T-cell (primary cell): ENCODE measurements at regions not wholly inside any gene's neighbourhood (a gene's known extent, or its start where the extent isn't known, plus 50 kb on each side); places are given as distances from the start of the nearest gene placed in this dataset.

Source experiments
- ATAC-seq, 4 experiments: fragments of 200-7000 bp in 3 of 4; fragments of 150-1000 bp in 1 of 4; cut with Tn5 transposase; replicated peaks in 1 of 4; 1 replicate in 3 of 4; 2 replicates in 1 of 4; pipeline ENCODE4 v1.10.0; 2021; ENCODE audit warnings: moderate library complexity in 3 of 4, mild to moderate bottlenecking in 2 of 4, moderate number of reproducible peaks in 1 of 4
- CTCF ChIA-PET, 2 donors: fragments of 300-600 bp; sonication (Branson Sonifier 250); formaldehyde crosslinking; loops; one replicate each; lab custom pipeline; 2022; ENCODE audit warnings: antibody characterized with exemption in 2 of 2; lab: Charles Lee
- POLR2A ChIA-PET, 2 donors: fragments of 300-600 bp; sonication (Branson Sonifier 250); formaldehyde crosslinking; loops; one replicate each; lab custom pipeline; 2022; ENCODE audit warnings: antibody characterized with exemption in 2 of 2; lab: Charles Lee
- DNase-seq, 35 experiments: peaks; one replicate each; pipeline versions ENCODE4 v3.0.0 to v3.0.0-alpha.2; 2013 to 2023
- H3K27ac ChIP-seq: one replicate; pipeline ENCODE4 v1.5.1; 2013; ENCODE audit warnings: low read length
- H3K27me3 ChIP-seq, 2 experiments: replicated peaks in 1 of 2; 1 replicate in 1 of 2; 2 replicates in 1 of 2; pipeline versions ENCODE4 v1.6.1 to v1.7.0; 2013; ENCODE audit warnings: low read length in 1 of 2, mixed read lengths in 1 of 2; ENCODE audit not compliant: control insufficient read depth in 2 of 2, insufficient read depth in 2 of 2; ENCODE audit errors: extremely low read depth in 1 of 2
- H3K36me3 ChIP-seq, 2 donors: 1 replicate in 1 of 2; 2 replicates in 1 of 2; pipeline versions ENCODE4 v1.6.1 to v1.7.0; 2013; ENCODE audit warnings: low read length in 1 of 2; ENCODE audit not compliant: control insufficient read depth in 2 of 2, insufficient read depth in 1 of 2; ENCODE audit errors: extremely low read depth in 1 of 2
- H3K4me1 ChIP-seq, 2 experiments: 1 replicate in 1 of 2; 2 replicates in 1 of 2; pipeline versions ENCODE4 v1.6.1 to v1.7.0; 2013; ENCODE audit warnings: low read length in 2 of 2, mixed read lengths in 1 of 2; ENCODE audit not compliant: insufficient read depth in 2 of 2, control insufficient read depth in 1 of 2; ENCODE audit errors: extremely low read depth in 1 of 2
- H3K4me3 ChIP-seq, 2 donors: 1 replicate in 1 of 2; 2 replicates in 1 of 2; pipeline versions ENCODE4 v1.5.1 to v1.7.0; 2013; ENCODE audit warnings: mild to moderate bottlenecking in 2 of 2, low read length in 1 of 2, moderate library complexity in 1 of 2; ENCODE audit not compliant: control insufficient read depth in 1 of 2; ENCODE audit errors: extremely low read depth in 1 of 2
- H3K9me3 ChIP-seq: 2 replicates; pipeline ENCODE4 v1.7.0; 2013
- H3K27ac Mint-ChIP-seq, 2 donors: one replicate each; pipeline ENCODE4 v1.8.0; 2020 to 2021; ENCODE audit warnings: mild to moderate bottlenecking in 2 of 2, mixed read lengths in 2 of 2
- H3K27me3 Mint-ChIP-seq, 2 donors: one replicate each; pipeline ENCODE4 v1.8.0; 2021 to 2022; ENCODE audit warnings: mixed read lengths in 2 of 2
- H3K36me3 Mint-ChIP-seq: one replicate; pipeline ENCODE4 v1.8.0; 2021; ENCODE audit warnings: mixed read lengths
- H3K4me1 Mint-ChIP-seq, 3 donors: one replicate each; pipeline ENCODE4 v1.8.0; 2020 to 2022; ENCODE audit warnings: mixed read lengths in 3 of 3, mild to moderate bottlenecking in 1 of 3
- H3K4me3 Mint-ChIP-seq, 3 donors: one replicate each; pipeline ENCODE4 v1.8.0; 2020 to 2022; ENCODE audit warnings: mild to moderate bottlenecking in 3 of 3, mixed read lengths in 3 of 3, moderate library complexity in 3 of 3
- H3K9me3 Mint-ChIP-seq, 3 donors: one replicate each; pipeline ENCODE4 v1.8.0; 2020 to 2022; ENCODE audit warnings: mixed read lengths in 3 of 3
- WGBS: methylation state at CpG from one replicate; pipeline ENCODE4 v1.1.5; 2013; ENCODE audit warnings: missing lambda C conversion rate; ENCODE audit not compliant: insufficient coverage; 5-methylcytosine and 5-hydroxymethylcytosine counted together

- Mint-ChIP-seq H3K4me1 (peaks cover 23 to 40% (median 24%) of the 10 kb centered on the region in 3 donors), H3K4me3 (no peak overlapping the region), H3K36me3 (no peaks in the 10 kb centered on the region), H3K27ac (no peak overlapping the region), H3K27me3 (peaks cover 0 to 4% of the 10 kb centered on the region in 2 donors), H3K9me3 (no peaks in the 10 kb centered on the region)
- H3K27me3 ChIP-seq: no peaks in the 10 kb centered on the region
- no peaks in the 10 kb centered on the region for H3K9me3 ChIP-seq
- ATAC-seq: no peak
- no peak overlapping the region for H3K27ac ChIP-seq
- no peaks in the 10 kb centered on the region for H3K36me3 ChIP-seq
- no peak for DNase-seq
- no peak overlapping the region for H3K4me3 ChIP-seq
- peaks cover 4 to 18% of the 10 kb centered on the region in 2 experiments for H3K4me1 ChIP-seq
- POLR2A ChIA-PET: no interaction called here
- CTCF ChIA-PET: no interaction called here
Observed at GRCh38 chr2:7502336-7502735, 585.1 kb downstream of the RNF144A start.

GRCh38 chr2:7508296-7508943, 591.2 kb downstream of the RNF144A start:
- ChIA-PET CTCF (no interaction called here), POLR2A (no interaction called here)
- no peaks in the 10 kb centered on the region for H3K9me3 ChIP-seq
- H3K4me3 Mint-ChIP-seq: no peak overlapping the region
- H3K36me3 ChIP-seq: no peaks in the 10 kb centered on the region
- H3K27ac Mint-ChIP-seq: no peak overlapping the region
- 82% methylated on average over 3 of the region's 4 CpGs for WGBS
- DNase-seq (no peak), ATAC-seq (no peak)
- no peaks in the 10 kb centered on the region for H3K27me3 ChIP-seq
- H3K27me3 Mint-ChIP-seq: no peaks in the 10 kb centered on the region
- peaks cover 0 to 2% of the 10 kb centered on the region in 2 experiments for H3K4me1 ChIP-seq
- H3K4me1 Mint-ChIP-seq: peaks cover 2 to 17% (median 10%) of the 10 kb centered on the region in 3 donors
- peaks cover 0 to 8% (median 6%) of the 10 kb centered on the region in 3 donors for H3K9me3 Mint-ChIP-seq
- no peaks in the 10 kb centered on the region for H3K36me3 Mint-ChIP-seq
- H3K27ac ChIP-seq: no peak overlapping the region
- no peak overlapping the region for H3K4me3 ChIP-seq

- CTCF ChIA-PET: no interaction called here
- Mint-ChIP-seq H3K27ac (no peak overlapping the region), H3K27me3 (no peaks in the 10 kb centered on the region), H3K4me3 (no peak overlapping the region), H3K36me3 (no peaks in the 10 kb centered on the region), H3K4me1 (peaks cover 12 to 25% (median 24%) of the 10 kb centered on the region in 3 donors), H3K9me3 (peaks cover 0 to 8% (median 6%) of the 10 kb centered on the region in 3 donors)
- H3K27ac ChIP-seq: no peak overlapping the region
- H3K4me3 ChIP-seq: no peak overlapping the region
- no peak for ATAC-seq
- POLR2A ChIA-PET: interaction anchor here in 1 of 2 donors (1.0 kb wide), 1 partner anchor 1171 kb away, joined by 4 read pairs; no protein-coding TSS in a partner anchor
- H3K4me1 ChIP-seq: peaks cover 0 to 5% of the 10 kb centered on the region in 2 experiments
- no peaks in the 10 kb centered on the region for H3K36me3 ChIP-seq
- WGBS: 91% methylated on average over 3 of the region's 4 CpGs
- no peaks in the 10 kb centered on the region for H3K27me3 ChIP-seq
- DNase-seq: no peak
- no peaks in the 10 kb centered on the region for H3K9me3 ChIP-seq
Observed at GRCh38 chr2:7510353-7510752, 593.1 kb downstream of the RNF144A start.

GRCh38 chr2:7513834-7514233, 596.6 kb downstream of the RNF144A start:
- 92% methylated on average over 2 of the region's 3 CpGs for WGBS
- POLR2A ChIA-PET: no interaction called here
- H3K36me3 ChIP-seq: no peaks in the 10 kb centered on the region
- ATAC-seq (no peak), DNase-seq (no peak)
- no peaks in the 10 kb centered on the region for H3K27me3 ChIP-seq
- no peak overlapping the region for H3K27ac ChIP-seq
- Mint-ChIP-seq H3K9me3 (peaks cover 0 to 8% (median 6%) of the 10 kb centered on the region in 3 donors), H3K27ac (no peak overlapping the region), H3K4me3 (no peak overlapping the region), H3K36me3 (no peaks in the 10 kb centered on the region), H3K4me1 (peaks cover 38 to 43% (median 42%) of the 10 kb centered on the region in 3 donors), H3K27me3 (no peaks in the 10 kb centered on the region)
- H3K4me3 ChIP-seq: no peak overlapping the region
- peaks cover 2 to 21% of the 10 kb centered on the region in 2 experiments for H3K4me1 ChIP-seq
- CTCF ChIA-PET: no interaction called here
- no peaks in the 10 kb centered on the region for H3K9me3 ChIP-seq

- CTCF ChIA-PET: no interaction called here
- Mint-ChIP-seq H3K9me3 (peaks cover 0 to 2% (median 2%) of the 10 kb centered on the region in 3 donors), H3K27me3 (no peaks in the 10 kb centered on the region), H3K4me1 (peaks cover 40 to 43% (median 42%) of the 10 kb centered on the region in 3 donors), H3K4me3 (peak overlapping the region in 1 of 3 donors; percentile 33), H3K27ac (peak overlapping the region; percentile 73 to 85), H3K36me3 (no peaks in the 10 kb centered on the region)
- Histone ChIP-seq H3K36me3 (no peaks in the 10 kb centered on the region), H3K27me3 (no peaks in the 10 kb centered on the region), H3K4me3 (no peak overlapping the region), H3K27ac (no peak overlapping the region), H3K4me1 (peaks cover 2 to 21% of the 10 kb centered on the region in 2 experiments), H3K9me3 (no peaks in the 10 kb centered on the region)
- peak in 1 of 35 experiments; percentile 17 for DNase-seq
- peak in 2 of 4 experiments; percentile 35 to 52 for ATAC-seq
- POLR2A ChIA-PET: no interaction called here
Observed at GRCh38 chr2:7515327-7515726, 598.1 kb downstream of the RNF144A start.

- no CpG with 5 or more reads among the region's 2 CpGs for WGBS
Observed at GRCh38 chr2:7516484-7517063, 599.4 kb downstream of the RNF144A start.

More at GRCh38 chr2:7516484-7517063, 599.4 kb downstream of the RNF144A start:
- Mint-ChIP-seq H3K9me3 (no peaks in the 10 kb centered on the region), H3K4me1 (peaks cover 40 to 45% (median 41%) of the 10 kb centered on the region in 3 donors), H3K27ac (peak overlapping the region; percentile 92 to 98), H3K36me3 (no peaks in the 10 kb centered on the region), H3K4me3 (peak overlapping the region in 1 of 3 donors; percentile 69), H3K27me3 (no peaks in the 10 kb centered on the region)
- DNase-seq (no peak), ATAC-seq (peak in 1 of 4 experiments; percentile 13)
- no peak overlapping the region for H3K4me3 ChIP-seq
- ChIA-PET POLR2A (no interaction called here), CTCF (no interaction called here)
- H3K27me3 ChIP-seq: no peaks in the 10 kb centered on the region
- no peaks in the 10 kb centered on the region for H3K9me3 ChIP-seq
- H3K4me1 ChIP-seq: peaks cover 2 to 21% of the 10 kb centered on the region in 2 experiments
- no peak overlapping the region for H3K27ac ChIP-seq
- no peaks in the 10 kb centered on the region for H3K36me3 ChIP-seq
